Large intestine (tissue), 3 donors: ENCODE measurements at regions not wholly inside any gene's neighbourhood (a gene's known extent, or its start where the extent isn't known, plus 50 kb on each side); places are given as distances from the start of the nearest gene placed in this dataset.

Experiments
- DNase-seq, 2 donors: peaks; one replicate each; pipeline versions ENCODE4 v3.0.0 to v3.0.0-alpha.2; 2013
- H3K27ac ChIP-seq: one replicate; pipeline ENCODE4 v1.5.1; 2013; ENCODE audit warnings: low read length
- H3K27me3 ChIP-seq: 2 replicates; pipeline ENCODE4 v1.6.1; 2013; ENCODE audit warnings: low read length; ENCODE audit not compliant: control insufficient read depth, insufficient read depth
- H3K36me3 ChIP-seq: 2 replicates; pipeline ENCODE4 v1.6.1; 2013; ENCODE audit warnings: low read length; ENCODE audit not compliant: control insufficient read depth, insufficient read depth
- H3K4me1 ChIP-seq: one replicate; pipeline ENCODE4 v1.6.1; 2013; ENCODE audit warnings: low read length; ENCODE audit not compliant: control insufficient read depth, insufficient read depth
- H3K4me3 ChIP-seq: one replicate; pipeline ENCODE4 v1.5.1; 2013; ENCODE audit warnings: low read length
- H3K9me3 ChIP-seq: one replicate; pipeline ENCODE4 v1.6.1; 2013; ENCODE audit warnings: mild to moderate bottlenecking, low read depth, low read length, moderate library complexity; ENCODE audit not compliant: control insufficient read depth
- WGBS: methylation state at CpG from one replicate; pipeline ENCODE4 v1.1.5; 2013; ENCODE audit warnings: low lambda C conversion rate; ENCODE audit not compliant: insufficient coverage; 5-methylcytosine and 5-hydroxymethylcytosine counted together

- H3K36me3 ChIP-seq: no peaks in the 10 kb centered on the region
- no peak for DNase-seq
- H3K9me3 ChIP-seq: peaks cover 3% of the 10 kb centered on the region
- no peak overlapping the region for H3K27ac ChIP-seq
- no peaks in the 10 kb centered on the region for H3K27me3 ChIP-seq
- peaks cover 9% of the 10 kb centered on the region for H3K4me1 ChIP-seq
- no peak overlapping the region for H3K4me3 ChIP-seq
- 80% methylated on average over 1 of the region's 5 CpGs for WGBS
Observed at GRCh38 chr2:9738062-9738461, 105.2 kb upstream of the TAF1B start.

GRCh38 chr2:9738535-9739496 lies 104.5 kb upstream of the TAF1B start:
- Histone ChIP-seq H3K36me3 (no peaks in the 10 kb centered on the region), H3K4me3 (peak overlapping the region; percentile 27), H3K4me1 (peaks cover 9% of the 10 kb centered on the region), H3K27me3 (no peaks in the 10 kb centered on the region), H3K9me3 (peaks cover 2% of the 10 kb centered on the region), H3K27ac (peak overlapping the region; percentile 2)
- 81% methylated on average over 4 of the region's 23 CpGs for WGBS
- DNase-seq: no peak

- Histone ChIP-seq H3K27ac (peak overlapping the region; percentile 2), H3K4me3 (peak overlapping the region; percentile 27), H3K36me3 (no peaks in the 10 kb centered on the region), H3K4me1 (peaks cover 15% of the 10 kb centered on the region), H3K27me3 (no peaks in the 10 kb centered on the region), H3K9me3 (no peaks in the 10 kb centered on the region)
- DNase-seq: peak; percentile 25 to 37
- 100% methylated on average over 2 of the region's 23 CpGs for WGBS
Observed at GRCh38 chr2:9739531-9739964, 103.7 kb upstream of the TAF1B start.

- no peak overlapping the region for H3K27ac ChIP-seq
- no peaks in the 10 kb centered on the region for H3K36me3 ChIP-seq
- no peaks in the 10 kb centered on the region for H3K27me3 ChIP-seq
- no CpG with 5 or more reads among the region's 6 CpGs for WGBS
- H3K4me3 ChIP-seq: no peak overlapping the region
- peaks cover 23% of the 10 kb centered on the region for H3K4me1 ChIP-seq
- H3K9me3 ChIP-seq: no peaks in the 10 kb centered on the region
- no peak for DNase-seq
Observed at GRCh38 chr2:9740382-9741073, 102.7 kb upstream of the TAF1B start.

GRCh38 chr2:9741110-9741509 lies 102.2 kb upstream of the TAF1B start:
- Histone ChIP-seq H3K36me3 (no peaks in the 10 kb centered on the region), H3K4me1 (peaks cover 23% of the 10 kb centered on the region), H3K27ac (no peak overlapping the region), H3K27me3 (no peaks in the 10 kb centered on the region), H3K4me3 (no peak overlapping the region), H3K9me3 (no peaks in the 10 kb centered on the region)
- no peak for DNase-seq
- WGBS: no CpG with 5 or more reads among the region's 6 CpGs

GRCh38 chr2:9742601-9743000 lies 100.7 kb upstream of the TAF1B start:
- H3K4me3 ChIP-seq: no peak overlapping the region
- no peaks in the 10 kb centered on the region for H3K27me3 ChIP-seq
- H3K4me1 ChIP-seq: peaks cover 23% of the 10 kb centered on the region
- H3K27ac ChIP-seq: no peak overlapping the region
- 0% methylated on average over 1 of the region's 5 CpGs for WGBS
- H3K36me3 ChIP-seq: no peaks in the 10 kb centered on the region
- no peaks in the 10 kb centered on the region for H3K9me3 ChIP-seq
- no peak for DNase-seq

GRCh38 chr2:9744256-9745004 lies 98.8 kb upstream of the TAF1B start:
- Histone ChIP-seq H3K4me3 (no peak overlapping the region), H3K27me3 (no peaks in the 10 kb centered on the region), H3K4me1 (peaks cover 30% of the 10 kb centered on the region), H3K27ac (no peak overlapping the region), H3K36me3 (no peaks in the 10 kb centered on the region), H3K9me3 (no peaks in the 10 kb centered on the region)
- WGBS: 57% methylated on average over 1 of the region's 12 CpGs
- DNase-seq: no peak

- peaks cover 30% of the 10 kb centered on the region for H3K4me1 ChIP-seq
- no peak overlapping the region for H3K27ac ChIP-seq
- DNase-seq: no peak
- H3K36me3 ChIP-seq: no peaks in the 10 kb centered on the region
- H3K27me3 ChIP-seq: no peaks in the 10 kb centered on the region
- H3K4me3 ChIP-seq: no peak overlapping the region
- 67% methylated on average over 1 of the region's 3 CpGs for WGBS
- no peaks in the 10 kb centered on the region for H3K9me3 ChIP-seq
Observed at GRCh38 chr2:9745153-9745899, 97.9 kb upstream of the TAF1B start.

- no peak for DNase-seq
- Histone ChIP-seq H3K4me1 (peaks cover 31% of the 10 kb centered on the region), H3K27ac (no peak overlapping the region), H3K9me3 (no peaks in the 10 kb centered on the region), H3K4me3 (no peak overlapping the region), H3K27me3 (no peaks in the 10 kb centered on the region), H3K36me3 (no peaks in the 10 kb centered on the region)
- WGBS: 80% methylated on average over 1 of the region's 4 CpGs
Observed at GRCh38 chr2:9747396-9747795, 95.9 kb upstream of the TAF1B start.
